Bronchial epithelial cell (primary cell): ENCODE measurements at regions not wholly inside any gene's neighbourhood (a gene's known extent, or its start where the extent isn't known, plus 50 kb on each side); places are given as distances from the start of the nearest gene placed in this dataset.

Experiments
- DNase-seq: peaks from one replicate; pipeline ENCODE4 v3.0.0-alpha.2; 2010; ENCODE audit warnings: low read depth
- FAIRE-seq: peaks from 2 replicates; lab custom pipeline; 2011; peaks lifted over from hg19 to GRCh38; lab: Jason Lieb, UNC
- H3K27me3 ChIP-seq: 2 replicates; pipeline ENCODE4 v1.5.1; 2011; ENCODE audit warnings: low read length; ENCODE audit not compliant: control insufficient read depth, insufficient read depth
- H3K36me3 ChIP-seq: 2 replicates; pipeline ENCODE4 v1.5.1; 2011; ENCODE audit warnings: low read length; ENCODE audit not compliant: control insufficient read depth, insufficient read depth
- H3K4me3 ChIP-seq: 2 replicates; pipeline ENCODE4 v1.5.1; 2011; ENCODE audit warnings: mild to moderate bottlenecking, low read depth, low read length, control low read depth
- CTCF ChIP-seq: IDR thresholded peaks from 2 replicates; pipeline ENCODE4 v1.5.1; 2011; ENCODE audit warnings: mild to moderate bottlenecking, moderate library complexity, low read length, control low read depth, inconsistent platforms; ENCODE audit not compliant: insufficient read depth, severe bottlenecking

GRCh38 chr11:130780437-130780836, 135.8 kb downstream of the SNX19 start:
- no peak for FAIRE-seq

GRCh38 chr11:130781931-130782330, 134.3 kb downstream of the SNX19 start:
- peak; percentile 76 for DNase-seq

More at GRCh38 chr11:130780437-130780836, 135.8 kb downstream of the SNX19 start:
- no peak for TF ChIP-seq CTCF
- H3K36me3 ChIP-seq, result no peaks in the 10 kb centered on the region
- no peak for DNase-seq
- no peak overlapping the region for H3K4me3 ChIP-seq
- H3K27me3 ChIP-seq, result no peaks in the 10 kb centered on the region

GRCh38 chr11:130782361-130783222, 133.7 kb downstream of the SNX19 start:
- DNase-seq (peak; percentile 24), FAIRE-seq (no peak)
- TF ChIP-seq CTCF, result no peak
- no peak overlapping the region for H3K4me3 ChIP-seq
- no peaks in the 10 kb centered on the region for H3K27me3 ChIP-seq
- no peaks in the 10 kb centered on the region for H3K36me3 ChIP-seq

More at GRCh38 chr11:130781931-130782330, 134.3 kb downstream of the SNX19 start:
- Histone ChIP-seq H3K4me3 (no peak overlapping the region), H3K27me3 (no peaks in the 10 kb centered on the region), H3K36me3 (no peaks in the 10 kb centered on the region)
- no peak for FAIRE-seq
- TF ChIP-seq CTCF, result no peak

GRCh38 chr11:130783323-130783722, 133.0 kb downstream of the SNX19 start:
- Histone ChIP-seq H3K27me3 (no peaks in the 10 kb centered on the region), H3K36me3 (no peaks in the 10 kb centered on the region), H3K4me3 (no peak overlapping the region)
- FAIRE-seq (no peak), DNase-seq (no peak)
- TF ChIP-seq CTCF, result no peak

GRCh38 chr11:130785380-130786116, 130.7 kb downstream of the SNX19 start:
- DNase-seq (peak; percentile 41), FAIRE-seq (no peak)
- H3K36me3 ChIP-seq, result no peaks in the 10 kb centered on the region
- H3K4me3 ChIP-seq, result no peak overlapping the region
- H3K27me3 ChIP-seq, result no peaks in the 10 kb centered on the region
- no peak for TF ChIP-seq CTCF
